H54 (cell line): ENCODE measurements at regions not wholly inside any gene's neighbourhood (a gene's known extent, or its start where the extent isn't known, plus 50 kb on each side); places are given as distances from the start of the nearest gene placed in this dataset.
"Not testable (repeated sequence)": the region's sequence is repeated elsewhere in the genome, so short reads cannot be mapped to it uniquely, and the experiment has no call there.

Experiments used
- DNase-seq: peaks from one replicate; pipeline ENCODE4 v3.0.0; 2011; ENCODE audit warnings: low spot score, mixed read lengths; ENCODE audit not compliant: insufficient read length
- FAIRE-seq: peaks from 3 replicates; lab custom pipeline; 2011; peaks lifted over from hg19 to GRCh38; lab: Jason Lieb, UNC
- POLR2A ChIP-seq: IDR thresholded peaks from 2 replicates; pipeline ENCODE4 v1.6.1; 2011; ENCODE audit warnings: low read depth, mild to moderate bottlenecking, low read length

- DNase-seq, FAIRE-seq: not testable (repeated sequence)
These were observed 270.4 kb upstream of the PLCXD1 start for GRCh38 chrX:10469-11458.

GRCh38 chrX:13821-14443 is 267.2 kb upstream of the PLCXD1 start:
- not testable (repeated sequence) for FAIRE-seq, DNase-seq

GRCh38 chrX:14452-14851 is 266.7 kb upstream of the PLCXD1 start:
- not testable (repeated sequence) for FAIRE-seq, DNase-seq

- not testable (repeated sequence) for DNase-seq, FAIRE-seq
These were observed 262.3 kb upstream of the PLCXD1 start for GRCh38 chrX:18768-19454.

- not testable (repeated sequence) for FAIRE-seq, DNase-seq
These were observed 261.7 kb upstream of the PLCXD1 start for GRCh38 chrX:19455-19827.

- TF ChIP-seq POLR2A = no peak
- DNase-seq = no peak
- no peak for FAIRE-seq
These were observed 261.1 kb upstream of the PLCXD1 start for GRCh38 chrX:19912-20571.

- peak; percentile 80 for FAIRE-seq
These were observed 257.0 kb upstream of the PLCXD1 start for GRCh38 chrX:24139-24538.

More at GRCh38 chrX:24139-24538, 257.0 kb upstream of the PLCXD1 start:
- not testable (repeated sequence) for DNase-seq
